GM12878 (cell line): ENCODE measurements at regions not wholly inside any gene's neighbourhood (a gene's known extent, or its start where the extent isn't known, plus 50 kb on each side); places are given as distances from the start of the nearest gene placed in this dataset.

Experiments
- ATAC-seq: fragments of 200-7000 bp; cut with Tn5 transposase; 3 replicates; pipeline ENCODE4 v1.9.1; 2020; ENCODE audit warnings: mild to moderate bottlenecking, moderate library complexity
- BruUV-seq: library from RNA; stranded (reverse); fragments of 400-500 nt; replicated peaks from 2 replicates; lab custom pipeline; 2021; lab: Mats Ljungman, UMichigan
- CTCF ChIA-PET: fragments of 300-600 bp; sonication (Branson Sonifier 250); formaldehyde crosslinking; extraction: SDS; loops from one replicate; lab custom pipeline; 2021; ENCODE audit warnings: inconsistent platforms; lab: Yijun Ruan, JAX
- POLR2A ChIA-PET: fragments of 350-600 bp; formaldehyde crosslinking; extraction: SDS; loops from one replicate; lab custom pipeline; 2021; ENCODE audit warnings: inconsistent platforms; lab: Charles Lee
- RAD21 ChIA-PET: fragments of 300-600 bp; sonication (Branson Sonifier 250); formaldehyde crosslinking; loops from one replicate; lab custom pipeline; 2023; ENCODE audit warnings: antibody characterized with exemption; ENCODE audit not compliant: unreplicated experiment; lab: Charles Lee
- SMC1A ChIA-PET: fragments of 300-600 bp; sonication (Branson Sonifier 250); formaldehyde crosslinking; loops from one replicate; lab custom pipeline; 2023; ENCODE audit not compliant: unreplicated experiment, uncharacterized antibody; lab: Charles Lee
- DNase-seq: peaks from one replicate; pipeline ENCODE4 v3.0.0-alpha.2; 2011; ENCODE audit warnings: low read depth, low spot score
- FAIRE-seq: peaks from 3 replicates; lab custom pipeline; 2011; peaks lifted over from hg19 to GRCh38; lab: Jason Lieb, UNC
- H2AFZ ChIP-seq: 2 replicates; pipeline ENCODE4 v1.6.0; 2011; ENCODE audit warnings: low read depth, low read length, control low read depth; ENCODE audit not compliant: control insufficient read depth
- H3K27ac ChIP-seq: 2 replicates; pipeline ENCODE4 v1.5.1; 2011; ENCODE audit warnings: control low read depth; ENCODE audit not compliant: control insufficient read depth, insufficient read depth
- H3K27me3 ChIP-seq, 2 experiments: replicated peaks in 1 of 2; 2 replicates each; pipeline versions ENCODE4 v1.6.0 to v1.6.1; 2011; ENCODE audit warnings: low read length in 1 of 2; ENCODE audit not compliant: control insufficient read depth in 2 of 2, insufficient read depth in 2 of 2
- H3K36me3 ChIP-seq, 2 experiments: 2 replicates each; pipeline ENCODE4 v1.5.1; 2011; ENCODE audit warnings: low read length in 1 of 2; ENCODE audit not compliant: control insufficient read depth in 2 of 2, insufficient read depth in 2 of 2
- H3K4me1 ChIP-seq: 2 replicates; pipeline ENCODE4 v1.6.1; 2011; ENCODE audit warnings: mild to moderate bottlenecking, low read length, moderate library complexity, mixed read lengths; ENCODE audit not compliant: control insufficient read depth, insufficient read depth
- H3K4me2 ChIP-seq: 2 replicates; pipeline ENCODE4 v1.6.0; 2011; ENCODE audit warnings: control low read depth; ENCODE audit not compliant: control insufficient read depth, insufficient read depth
- H3K4me3 ChIP-seq: fragments of 200-600 bp; sonication (generic); 2 replicates; pipeline ENCODE4 v1.5.1; 2016
- H3K79me2 ChIP-seq: 2 replicates; pipeline ENCODE4 v1.6.0; 2011; ENCODE audit warnings: low read length; ENCODE audit not compliant: control insufficient read depth, insufficient read depth
- H3K9ac ChIP-seq: 2 replicates; pipeline ENCODE4 v1.8.0; 2011; ENCODE audit warnings: low read length, control low read depth, mixed read lengths; ENCODE audit not compliant: control insufficient read depth, insufficient read depth
- H3K9me3 ChIP-seq: replicated peaks from 3 replicates; pipeline ENCODE4 v1.5.1; 2011; ENCODE audit warnings: mild to moderate bottlenecking, low read length; ENCODE audit not compliant: control insufficient read depth, insufficient read depth
- H4K20me1 ChIP-seq: 2 replicates; pipeline ENCODE4 v1.6.0; 2011; ENCODE audit not compliant: control insufficient read depth, insufficient read depth
- CBX3 ChIP-seq: fragments of 200-600 bp; sonication (generic); IDR thresholded peaks from 2 replicates; pipeline ENCODE4 v1.6.1; 2016; ENCODE audit warnings: low read depth, borderline replicate concordance
- CHD1 ChIP-seq: IDR thresholded peaks from 2 replicates; pipeline ENCODE4 v1.6.1; 2012; ENCODE audit warnings: low read depth, low read length, improper control_type of control experiment
- HDAC2 ChIP-seq: fragments of 200-600 bp; sonication (generic); IDR thresholded peaks from 2 replicates; pipeline ENCODE4 v1.6.1; 2017
- HDAC6 ChIP-seq: fragments of 200-600 bp; sonication (generic); IDR thresholded peaks from one replicate; pipeline ENCODE4 v1.8.0; 2017; ENCODE audit warnings: antibody characterized with exemption; ENCODE audit not compliant: unreplicated experiment
- HSF1 ChIP-seq: fragments of 150-350 bp; IDR thresholded peaks from 2 replicates; pipeline ENCODE4 v1.6.1; 2014; ENCODE audit warnings: mild to moderate bottlenecking, low read depth, low read length
- IKZF2 ChIP-seq, 2 experiments: fragments of 450-650 bp; IDR thresholded peaks; 2 replicates each; pipeline ENCODE4 v1.6.1; 2017; ENCODE audit warnings: mild to moderate bottlenecking in 2 of 2, moderate library complexity in 2 of 2
- JUNB ChIP-seq: IDR thresholded peaks from 2 replicates; pipeline ENCODE4 v1.6.1; 2016; ENCODE audit warnings: antibody characterized with exemption, mild to moderate bottlenecking
- NR2F1 ChIP-seq: fragments of 450-650 bp; conservative IDR thresholded peaks from 2 replicates; pipeline ENCODE4 v1.6.1; 2017; ENCODE audit warnings: mild to moderate bottlenecking
- PBX3 ChIP-seq: IDR thresholded peaks from 2 replicates; pipeline ENCODE4 v1.6.1; 2011; ENCODE audit warnings: mild to moderate bottlenecking, low read depth, low read length, moderate library complexity; ENCODE audit not compliant: insufficient replicate concordance
- ZNF24 ChIP-seq: fragments of 450-650 bp; IDR thresholded peaks from 2 replicates; pipeline ENCODE4 v1.6.1; 2017; ENCODE audit warnings: antibody characterized with exemption, mild to moderate bottlenecking
- WGBS: methylation state at CpG from one replicate; pipeline ENCODE4 v1.1.6; 2016; ENCODE audit warnings: low lambda C conversion rate; ENCODE audit not compliant: insufficient replicate concordance, insufficient coverage; ENCODE audit errors: missing lambda C conversion rate; 5-methylcytosine and 5-hydroxymethylcytosine counted together
- in situ Hi-C: fragments of 300-500 bp; cut with MboI; formaldehyde crosslinking; loops from 9 replicates; pipeline ENCODE4 v1.14.3; 2018; ENCODE audit warnings: mixed read lengths
- intact Hi-C: fragments of 100-400 bp; cut with micrococcal nuclease; formaldehyde crosslinking; loops from one replicate; pipeline ENCODE4 v1.14.2; 2022; ENCODE audit not compliant: unreplicated experiment
- TF ChIP-seq, protein P1 (sequence below): fragments of 450-650 bp; IDR thresholded peaks from 2 replicates; pipeline ENCODE4 v1.6.1; 2018; ENCODE audit warnings: mild to moderate bottlenecking, low read depth, moderate library complexity; ENCODE audit not compliant: partially characterized antibody

- WGBS, result 0% methylated on average over 2 of the region's 2 CpGs
- H3K27ac ChIP-seq, result no peak overlapping the region
- ChIA-PET SMC1A (no interaction called here), POLR2A (no interaction called here), RAD21 (no interaction called here), CTCF (no interaction called here)
- no peaks in the 10 kb centered on the region for H4K20me1 ChIP-seq
- no peak overlapping the region for H3K9ac ChIP-seq
- no peak for FAIRE-seq
- intact Hi-C loops (no loop called here), in situ Hi-C loops (loop anchor here (25.0 kb wide), 1 partner anchor 149 kb away; no protein-coding TSS in a partner anchor)
- TF ChIP-seq ZNF24, result no peak
- ATAC-seq, result no peak
- no peaks in the 10 kb centered on the region for H3K36me3 ChIP-seq
- BruUV-seq, result no TSS peak
- no peaks in the 10 kb centered on the region for H3K27me3 ChIP-seq
- no peak overlapping the region for H3K4me2 ChIP-seq
- no peak overlapping the region for H2AFZ ChIP-seq
- DNase-seq, result no peak
- H3K79me2 ChIP-seq, result no peaks in the 10 kb centered on the region
- no peaks in the 10 kb centered on the region; the same call in 2 of the 3 replicates for H3K9me3 ChIP-seq
- H3K4me3 ChIP-seq, result no peak overlapping the region
- H3K4me1 ChIP-seq, result no peaks in the 10 kb centered on the region
Measured at GRCh38 chr11:50088231-50088630, 55.6 kb downstream of the OR4C45 start.

DNA sequence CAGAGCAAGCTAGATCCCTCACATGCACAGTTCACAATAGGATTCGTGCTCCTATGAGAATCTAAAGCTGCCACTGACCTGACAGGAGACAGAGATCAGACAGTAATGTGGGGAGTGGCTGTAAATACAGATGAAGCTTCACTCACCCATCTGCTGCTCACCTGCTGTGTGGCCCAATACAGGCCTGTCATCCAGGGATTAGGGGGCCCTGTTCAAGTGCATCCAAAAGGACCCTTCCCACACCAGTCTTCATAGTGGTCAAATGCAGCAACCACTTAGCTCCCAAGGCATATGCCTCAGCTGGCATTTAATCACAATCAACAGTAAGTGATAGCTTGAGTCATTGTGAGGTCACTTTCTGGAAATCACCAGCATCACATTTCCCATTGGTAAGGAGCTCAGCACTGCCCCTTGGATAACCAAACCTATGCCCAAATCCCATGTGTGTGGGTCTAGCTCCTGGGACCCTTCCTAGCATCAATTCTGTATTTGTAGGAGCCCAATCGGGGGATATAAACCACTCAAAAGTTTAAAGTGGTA lies 65.6 kb downstream of the OR4C45 start:
- ChIA-PET CTCF (no interaction called here), RAD21 (no interaction called here), POLR2A (no interaction called here), SMC1A (no interaction called here)
- in situ Hi-C loops (loop anchor here (25.0 kb wide), 1 partner anchor 139 kb away; no protein-coding TSS in a partner anchor), intact Hi-C loops (no loop called here)
- Histone ChIP-seq H3K9me3 (no peaks in the 10 kb centered on the region), H3K4me3 (no peak overlapping the region), H3K79me2 (no peaks in the 10 kb centered on the region), H4K20me1 (no peaks in the 10 kb centered on the region), H3K36me3 (no peaks in the 10 kb centered on the region), H3K9ac (no peak overlapping the region), H3K27ac (no peak overlapping the region), H3K4me2 (no peak overlapping the region), H3K27me3 (no peaks in the 10 kb centered on the region), H2AFZ (no peak overlapping the region), H3K4me1 (no peaks in the 10 kb centered on the region)
- no TSS peak for BruUV-seq
- DNase-seq (no peak), ATAC-seq (no peak), FAIRE-seq (no peak)
- WGBS, result 0% methylated on average over 2 of the region's 2 CpGs
- TF ChIP-seq PBX3 (no peak), CHD1 (no peak), HSF1 (no peak), IKZF2 (IDR thresholded peaks at IDR 0.05) (no peak), NR2F1 (no peak), CBX3 (no peak), HDAC6 (no peak), JUNB (no peak), HDAC2 (no peak)
- TF ChIP-seq, protein P1, sequence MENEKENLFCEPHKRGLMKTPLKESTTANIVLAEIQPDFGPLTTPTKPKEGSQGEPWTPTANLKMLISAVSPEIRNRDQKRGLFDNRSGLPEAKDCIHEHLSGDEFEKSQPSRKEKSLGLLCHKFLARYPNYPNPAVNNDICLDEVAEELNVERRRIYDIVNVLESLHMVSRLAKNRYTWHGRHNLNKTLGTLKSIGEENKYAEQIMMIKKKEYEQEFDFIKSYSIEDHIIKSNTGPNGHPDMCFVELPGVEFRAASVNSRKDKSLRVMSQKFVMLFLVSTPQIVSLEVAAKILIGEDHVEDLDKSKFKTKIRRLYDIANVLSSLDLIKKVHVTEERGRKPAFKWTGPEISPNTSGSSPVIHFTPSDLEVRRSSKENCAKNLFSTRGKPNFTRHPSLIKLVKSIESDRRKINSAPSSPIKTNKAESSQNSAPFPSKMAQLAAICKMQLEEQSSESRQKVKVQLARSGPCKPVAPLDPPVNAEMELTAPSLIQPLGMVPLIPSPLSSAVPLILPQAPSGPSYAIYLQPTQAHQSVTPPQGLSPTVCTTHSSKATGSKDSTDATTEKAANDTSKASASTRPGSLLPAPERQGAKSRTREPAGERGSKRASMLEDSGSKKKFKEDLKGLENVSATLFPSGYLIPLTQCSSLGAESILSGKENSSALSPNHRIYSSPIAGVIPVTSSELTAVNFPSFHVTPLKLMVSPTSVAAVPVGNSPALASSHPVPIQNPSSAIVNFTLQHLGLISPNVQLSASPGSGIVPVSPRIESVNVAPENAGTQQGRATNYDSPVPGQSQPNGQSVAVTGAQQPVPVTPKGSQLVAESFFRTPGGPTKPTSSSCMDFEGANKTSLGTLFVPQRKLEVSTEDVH, result no peak
